Smooth muscle cell (in vitro differentiated cells): ENCODE measurements at regions not wholly inside any gene's neighbourhood (a gene's known extent, or its start where the extent isn't known, plus 50 kb on each side); places are given as distances from the start of the nearest gene placed in this dataset.

Experiments used
- DNase-seq: peaks from one replicate; lab custom pipeline; 2025; ENCODE audit not compliant: unreplicated experiment; lab: John Stamatoyannopoulos, UW
- H2AFZ ChIP-seq: fragments of 200-600 bp; sonication (generic); 2 replicates; pipeline ENCODE4 v1.6.0; 2016; ENCODE audit warnings: antibody characterized with exemption, low read depth, mild to moderate bottlenecking
- H3F3A ChIP-seq: fragments of 200-600 bp; sonication (generic); 2 replicates; pipeline ENCODE4 v1.6.0; 2017; ENCODE audit warnings: antibody characterized with exemption, low read depth
- H3K27ac ChIP-seq: fragments of 200-600 bp; sonication (generic); 2 replicates; pipeline ENCODE4 v1.5.1; 2016; ENCODE audit warnings: low read depth, mild to moderate bottlenecking
- H3K27me3 ChIP-seq: fragments of 200-600 bp; sonication (generic); 2 replicates; pipeline ENCODE4 v1.6.1; 2016; ENCODE audit warnings: low read depth, mild to moderate bottlenecking
- H3K36me3 ChIP-seq: fragments of 200-600 bp; sonication (generic); 2 replicates; pipeline ENCODE4 v1.5.1; 2016; ENCODE audit warnings: low read depth
- H3K4me1 ChIP-seq: fragments of 200-600 bp; sonication (generic); 2 replicates; pipeline ENCODE4 v1.5.1; 2016; ENCODE audit warnings: low read depth
- H3K4me2 ChIP-seq: fragments of 200-600 bp; sonication (generic); 2 replicates; pipeline ENCODE4 v1.6.0; 2016; ENCODE audit warnings: mild to moderate bottlenecking
- H3K4me3 ChIP-seq: fragments of 200-600 bp; sonication (generic); 2 replicates; pipeline ENCODE4 v1.5.1; 2016; ENCODE audit warnings: mild to moderate bottlenecking
- H3K79me2 ChIP-seq: fragments of 200-600 bp; sonication (generic); 2 replicates; pipeline ENCODE4 v1.6.0; 2016; ENCODE audit warnings: low read depth, mild to moderate bottlenecking
- H3K9ac ChIP-seq: fragments of 200-600 bp; sonication (generic); 2 replicates; pipeline ENCODE4 v1.6.0; 2016; ENCODE audit warnings: low read depth
- H3K9me3 ChIP-seq: fragments of 200-600 bp; sonication (generic); replicated peaks from 2 replicates; pipeline ENCODE4 v1.5.1; 2016; ENCODE audit warnings: low read depth
- H4K20me1 ChIP-seq: fragments of 200-600 bp; sonication (generic); 2 replicates; pipeline ENCODE4 v1.6.0; 2016; ENCODE audit warnings: low read depth
- CTCF ChIP-seq: fragments of 200-600 bp; sonication (generic); IDR thresholded peaks from 2 replicates; pipeline ENCODE4 v1.5.1; 2017; ENCODE audit warnings: borderline replicate concordance, mild to moderate bottlenecking, antibody characterized with exemption; ENCODE audit not compliant: insufficient read depth, poor library complexity, severe bottlenecking
- WGBS: methylation state at CpG from one replicate; pipeline ENCODE4 v1.1.7; 2016; ENCODE audit warnings: low lambda C conversion rate; 5-methylcytosine and 5-hydroxymethylcytosine counted together

GRCh38 chr14:48622980-48623379 lies 947.6 kb upstream of the MDGA2 start:
- Histone ChIP-seq H3K9ac (no peak overlapping the region), H3K4me1 (peaks cover 4% of the 10 kb centered on the region), H3K4me3 (no peak overlapping the region), H3K79me2 (no peaks in the 10 kb centered on the region), H3K27me3 (no peaks in the 10 kb centered on the region), H3F3A (no peaks in the 10 kb centered on the region), H3K9me3 (no peaks in the 10 kb centered on the region), H3K27ac (no peak overlapping the region), H4K20me1 (no peaks in the 10 kb centered on the region), H3K36me3 (no peaks in the 10 kb centered on the region), H3K4me2 (no peak overlapping the region), H2AFZ (no peak overlapping the region)
- 47% methylated on average over 1 of the region's 1 CpG for WGBS
- no peak for DNase-seq
- no peak for TF ChIP-seq CTCF

- no peak overlapping the region for H3K4me3 ChIP-seq
- WGBS = 9% methylated on average over 1 of the region's 1 CpG
- H3K79me2 ChIP-seq = no peaks in the 10 kb centered on the region
- peaks cover 5% of the 10 kb centered on the region for H3K4me1 ChIP-seq
- H3F3A ChIP-seq = no peaks in the 10 kb centered on the region
- H3K4me2 ChIP-seq = no peak overlapping the region
- no peaks in the 10 kb centered on the region for H3K36me3 ChIP-seq
- no peaks in the 10 kb centered on the region for H4K20me1 ChIP-seq
- H3K27ac ChIP-seq = no peak overlapping the region
- no peak for DNase-seq
- H3K9ac ChIP-seq = no peak overlapping the region
- no peak for TF ChIP-seq CTCF
- H3K9me3 ChIP-seq = no peaks in the 10 kb centered on the region
- peak overlapping the region; percentile 84 for H2AFZ ChIP-seq
- H3K27me3 ChIP-seq = no peaks in the 10 kb centered on the region
Observed at GRCh38 chr14:48618057-48618456, 942.7 kb upstream of the MDGA2 start.

GRCh38 chr14:48616931-48617330 lies 941.5 kb upstream of the MDGA2 start:
- WGBS = 68% methylated on average over 6 of the region's 6 CpGs
- DNase-seq = no peak
- Histone ChIP-seq H3F3A (no peaks in the 10 kb centered on the region), H2AFZ (peak overlapping the region; percentile 73), H3K79me2 (no peaks in the 10 kb centered on the region), H4K20me1 (no peaks in the 10 kb centered on the region), H3K9ac (no peak overlapping the region), H3K27me3 (no peaks in the 10 kb centered on the region), H3K36me3 (no peaks in the 10 kb centered on the region), H3K27ac (no peak overlapping the region), H3K4me1 (peaks cover 5% of the 10 kb centered on the region), H3K4me2 (no peak overlapping the region), H3K4me3 (no peak overlapping the region), H3K9me3 (no peaks in the 10 kb centered on the region)
- TF ChIP-seq CTCF = no peak

GRCh38 chr14:48615618-48616017 lies 940.2 kb upstream of the MDGA2 start:
- no peak for TF ChIP-seq CTCF
- H3K27me3 ChIP-seq = no peaks in the 10 kb centered on the region
- H3F3A ChIP-seq = no peaks in the 10 kb centered on the region

More at GRCh38 chr14:48615618-48616017, 940.2 kb upstream of the MDGA2 start:
- Histone ChIP-seq H3K27ac (no peak overlapping the region), H3K4me1 (peaks cover 5% of the 10 kb centered on the region), H3K79me2 (no peaks in the 10 kb centered on the region), H2AFZ (no peak overlapping the region), H3K9me3 (no peaks in the 10 kb centered on the region), H4K20me1 (no peaks in the 10 kb centered on the region), H3K36me3 (no peaks in the 10 kb centered on the region), H3K9ac (no peak overlapping the region), H3K4me2 (no peak overlapping the region), H3K4me3 (no peak overlapping the region)
- 100% methylated on average over 1 of the region's 1 CpG for WGBS
- DNase-seq = no peak
